ENCODE measurements at regions not wholly inside any gene's neighbourhood (a gene's known extent, or its start where the extent isn't known, plus 50 kb on each side); places are given as distances from the start of the nearest gene placed in this dataset.
"Not testable (repeated sequence)": the region's sequence is repeated elsewhere in the genome, so short reads cannot be mapped to it uniquely, and the experiment has no call there.

DNA sequence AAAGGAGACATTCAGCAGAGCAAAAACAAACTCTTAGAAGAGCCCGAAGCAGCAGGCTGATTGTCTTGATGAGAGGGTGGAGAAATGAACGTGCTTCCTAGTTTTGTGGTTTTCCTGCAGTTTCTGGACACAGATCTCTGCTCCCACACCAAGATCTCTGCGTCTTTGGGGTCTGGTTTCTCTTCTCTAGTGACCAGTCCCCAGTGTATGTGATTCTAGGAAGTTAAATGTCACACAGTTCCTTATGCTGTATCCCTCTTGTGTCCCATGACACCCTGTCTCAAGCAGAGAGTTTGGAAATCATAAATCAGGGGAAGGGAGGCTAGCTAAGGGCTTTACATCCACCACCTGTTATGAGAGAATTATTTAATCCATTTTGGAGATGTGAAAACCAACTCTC, 55.4 kb upstream of the KLF14 start:
- no peak for DNase-seq (ENCODE audit: low spot score)

DNA sequence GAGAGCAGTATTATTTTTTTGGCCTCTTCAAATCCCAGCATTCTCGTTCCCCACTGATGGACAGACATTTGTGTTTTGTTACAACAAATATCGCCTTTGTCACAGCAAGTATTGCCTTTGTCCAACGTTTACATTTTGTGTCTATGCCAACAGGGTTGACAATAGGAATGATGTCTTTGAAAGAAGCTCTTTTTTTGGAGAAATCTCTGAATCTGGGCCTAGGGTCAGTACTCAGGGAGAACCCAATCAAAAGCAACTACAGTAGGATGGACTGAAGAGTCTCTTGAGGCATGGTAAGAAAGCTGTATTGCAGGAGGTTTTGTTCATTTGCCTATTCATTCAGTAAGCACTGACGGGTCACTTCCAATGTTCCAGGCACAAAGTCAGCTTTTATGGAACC, 57.7 kb upstream of the KLF14 start:
- DNase-seq (ENCODE audit: low spot score): no peak

DNA sequence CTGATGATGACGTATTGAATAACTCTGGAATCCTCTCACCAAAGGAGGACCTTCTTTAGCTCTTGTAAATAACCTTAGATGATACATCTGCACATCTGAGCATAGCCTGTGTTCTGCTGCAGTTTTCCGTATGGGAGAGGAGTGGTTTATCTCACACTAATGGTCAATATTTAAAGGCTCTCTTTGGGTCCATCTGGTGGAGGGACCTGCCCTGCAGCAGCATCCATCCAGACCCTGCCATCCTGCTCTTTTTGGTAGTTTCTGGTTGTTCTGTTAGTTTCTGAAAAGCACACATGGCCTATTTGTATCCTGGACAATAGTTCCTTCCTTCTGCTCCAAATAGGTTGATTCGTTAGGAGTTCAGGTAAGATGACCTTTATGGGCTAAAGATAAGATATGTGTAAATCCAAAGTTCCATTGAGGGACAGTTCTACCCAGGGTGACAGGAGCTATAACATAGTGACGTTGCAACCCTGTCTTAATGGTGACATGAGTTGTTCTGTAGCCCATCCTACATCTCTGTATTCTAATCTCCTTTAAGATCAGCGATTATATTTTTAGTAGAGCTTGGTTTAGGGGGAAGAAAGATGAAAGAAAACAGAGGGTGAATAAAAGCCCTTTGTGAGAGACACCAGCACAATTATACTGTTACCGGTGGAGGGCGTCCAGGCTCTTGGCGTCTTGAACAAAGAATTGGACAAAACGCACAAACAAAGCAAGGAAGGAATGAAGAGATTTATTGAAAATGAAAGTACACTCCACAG, 60.0 kb upstream of the KLF14 start:
- peak; percentile 21 for DNase-seq (ENCODE audit: low spot score)

DNA sequence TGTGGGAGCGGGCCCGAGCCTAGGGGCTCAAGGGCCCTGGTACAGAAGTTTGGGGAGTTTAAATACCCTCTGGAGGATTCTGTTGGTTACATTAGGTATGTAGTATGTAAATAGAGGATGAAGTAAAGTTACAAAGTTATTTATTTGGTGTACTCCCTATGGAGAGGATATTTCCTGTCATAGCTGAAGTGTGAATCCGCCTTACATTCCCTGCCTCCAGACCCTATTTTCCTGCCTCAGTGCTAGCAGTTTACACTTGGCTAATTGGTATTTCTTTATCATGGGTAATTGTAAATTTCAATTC, 60.6 kb upstream of the KLF14 start:
- DNase-seq (ENCODE audit: low spot score): no peak

DNA sequence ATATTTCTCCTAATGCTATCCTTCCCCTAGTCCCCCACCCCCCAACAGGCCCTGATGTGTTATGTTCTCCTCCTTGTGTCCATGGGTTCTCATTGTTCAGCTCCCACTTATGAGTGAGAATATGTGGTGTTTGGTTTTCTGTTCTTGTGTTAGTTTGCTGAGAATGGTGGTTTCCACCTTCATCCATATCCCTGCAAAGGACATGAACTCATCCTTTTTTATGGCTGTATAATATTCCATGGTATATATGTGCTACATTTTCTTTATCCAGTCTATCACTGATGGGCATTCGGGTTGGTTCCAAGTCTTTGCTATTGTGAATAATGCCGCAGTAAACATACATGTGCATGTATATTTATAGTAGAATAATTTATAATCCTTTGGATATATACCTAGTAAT, 62.4 kb upstream of the KLF14 start:
- not testable (repeated sequence) for DNase-seq (ENCODE audit: low spot score)

DNA sequence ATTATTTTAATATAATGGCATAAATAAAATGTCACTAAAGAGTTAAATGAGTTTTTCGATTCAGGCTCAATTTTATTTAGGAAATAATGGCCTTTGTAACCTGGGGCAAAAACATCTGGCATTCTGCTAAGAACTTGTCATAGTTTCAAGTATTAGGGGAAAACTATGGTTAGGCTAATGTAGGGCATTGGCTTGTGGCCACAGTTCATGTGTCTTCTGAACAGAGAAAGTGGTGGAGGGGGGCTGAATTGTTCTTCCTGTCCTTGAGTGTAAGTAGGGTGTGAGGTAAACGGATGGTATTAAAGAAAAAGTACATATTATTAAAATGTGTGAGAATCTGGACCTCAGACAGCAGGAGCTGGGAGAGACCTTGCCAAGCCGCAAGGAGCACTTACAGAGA, 69.1 kb upstream of the KLF14 start:
- no peak for DNase-seq (ENCODE audit: low spot score)

DNA sequence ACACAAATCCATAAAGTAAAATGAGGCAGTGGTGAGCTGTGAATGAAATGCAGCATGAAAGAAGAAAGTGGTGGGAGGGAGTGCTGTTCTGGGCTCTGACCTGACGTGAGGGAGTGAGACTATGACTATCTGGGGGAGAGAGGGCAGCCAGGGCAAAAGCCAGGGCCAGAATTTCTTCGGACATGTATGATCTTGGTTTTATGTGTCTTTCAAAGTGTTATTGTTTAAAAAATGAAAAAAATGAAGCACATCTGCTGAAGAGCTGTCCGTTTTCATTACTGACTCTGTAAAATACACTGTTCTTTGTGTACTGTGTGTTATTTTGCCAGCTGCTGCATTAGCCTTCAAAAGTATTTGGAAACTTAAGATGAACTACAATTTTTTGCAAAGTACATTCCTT, 70.2 kb upstream of the KLF14 start:
- DNase-seq (ENCODE audit: low spot score): no peak

DNA sequence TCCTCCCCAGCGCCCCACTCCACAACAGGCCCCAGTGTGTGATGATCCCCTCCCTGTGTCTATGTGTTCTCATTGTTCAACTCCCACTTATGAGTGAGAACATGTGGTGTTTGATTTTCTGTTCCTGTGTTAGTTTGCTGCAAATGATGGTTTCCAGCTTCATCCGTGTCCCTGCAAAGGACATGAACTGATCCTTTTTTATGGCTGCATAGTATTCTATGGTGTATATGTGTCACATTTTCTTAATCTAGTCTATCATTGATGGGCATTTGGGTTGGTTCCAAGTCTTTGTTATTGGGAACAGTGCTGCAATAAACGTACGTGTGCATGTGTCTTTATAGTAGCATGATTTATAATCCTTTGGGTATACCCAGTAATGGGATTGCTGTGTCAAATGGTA, 78.8 kb upstream of the KLF14 start:
- DNase-seq (ENCODE audit: low spot score): not testable (repeated sequence)

DNA sequence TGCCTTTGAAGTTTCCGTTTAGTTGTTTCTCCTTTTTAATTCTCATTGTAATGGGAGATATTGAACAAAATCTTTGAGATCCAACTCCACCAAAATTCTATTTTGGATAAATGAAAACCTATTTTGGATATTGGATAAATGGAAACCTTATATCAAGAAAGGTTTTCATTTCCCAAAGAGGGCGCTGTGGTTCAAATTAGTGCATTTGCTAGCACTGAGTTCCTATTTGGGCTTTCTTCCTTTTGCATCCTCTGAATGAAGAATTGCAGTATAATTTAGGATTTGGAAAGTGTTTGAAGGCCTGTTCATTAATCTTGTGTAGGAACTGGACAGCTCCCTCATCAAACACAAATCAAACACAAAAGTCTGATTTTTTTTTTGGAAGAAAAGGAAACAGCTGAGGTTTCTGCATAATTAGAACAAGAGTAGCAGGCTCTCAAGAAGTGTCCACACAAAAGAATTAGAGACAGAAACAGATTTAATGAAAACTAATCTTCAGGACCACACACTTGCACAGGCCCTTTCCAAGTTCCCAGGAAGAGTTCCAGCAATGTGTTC, 80.8 kb upstream of the KLF14 start:
- peak; percentile 29 for DNase-seq (ENCODE audit: low spot score)

DNA sequence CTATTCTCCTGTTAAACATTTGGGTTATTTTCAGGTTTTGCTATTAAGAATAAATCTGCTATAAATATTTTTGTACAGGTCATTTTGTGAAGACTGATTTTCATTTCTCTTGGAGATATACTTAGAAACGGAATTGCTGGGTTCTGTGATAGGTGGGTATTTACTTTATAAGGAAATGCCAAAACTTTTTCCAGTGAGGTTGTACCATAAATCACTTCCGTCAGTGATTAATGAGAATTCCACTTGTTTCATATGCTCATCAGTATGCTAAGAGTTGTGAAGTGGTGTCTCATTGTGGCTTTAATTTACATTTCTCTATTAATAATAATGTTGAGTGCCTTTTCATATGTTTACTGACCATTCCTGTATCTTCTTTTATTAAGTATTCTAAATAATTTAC, 84.0 kb upstream of the KLF14 start:
- no peak for DNase-seq (ENCODE audit: low spot score)

DNA sequence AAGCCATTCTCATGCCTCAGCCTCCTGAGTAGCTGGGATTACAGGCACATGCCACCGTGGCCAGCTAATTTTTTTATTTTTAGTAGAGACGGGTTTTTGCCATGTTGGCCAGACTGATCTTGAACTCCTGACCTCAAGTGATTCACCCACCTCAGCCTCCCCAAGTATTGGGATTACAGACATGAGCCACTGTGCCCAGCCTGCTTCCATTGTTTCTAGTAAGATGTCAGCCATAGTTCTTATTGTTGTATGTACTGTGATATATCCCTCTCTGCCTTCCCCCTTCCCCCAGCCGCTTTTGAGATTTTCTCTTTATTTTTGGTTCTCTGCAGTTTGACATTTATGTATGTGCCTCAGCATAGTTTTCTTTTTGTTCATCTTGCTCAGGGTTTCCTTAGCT, 87.9 kb upstream of the KLF14 start:
- DNase-seq (ENCODE audit: low spot score): no peak

DNA sequence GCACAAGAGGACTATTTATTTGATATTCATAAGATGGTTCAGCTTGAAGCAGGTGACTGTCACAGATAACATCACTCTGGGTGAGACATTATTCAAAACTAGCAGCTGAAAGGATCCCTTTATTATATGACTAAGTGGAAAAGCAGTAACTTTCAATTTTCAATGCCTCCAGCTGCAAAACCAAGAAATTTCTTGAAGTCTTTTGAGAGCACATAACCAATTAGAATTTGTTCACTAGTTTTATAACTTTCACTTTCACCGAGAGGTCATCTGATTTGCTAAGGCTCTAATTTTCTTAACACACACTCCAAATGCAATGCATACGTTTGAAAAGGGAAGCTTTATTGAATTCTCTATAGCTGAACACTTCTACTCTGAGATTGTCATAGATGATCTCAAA, 88.6 kb upstream of the KLF14 start:
- DNase-seq (ENCODE audit: low spot score): no peak

DNA sequence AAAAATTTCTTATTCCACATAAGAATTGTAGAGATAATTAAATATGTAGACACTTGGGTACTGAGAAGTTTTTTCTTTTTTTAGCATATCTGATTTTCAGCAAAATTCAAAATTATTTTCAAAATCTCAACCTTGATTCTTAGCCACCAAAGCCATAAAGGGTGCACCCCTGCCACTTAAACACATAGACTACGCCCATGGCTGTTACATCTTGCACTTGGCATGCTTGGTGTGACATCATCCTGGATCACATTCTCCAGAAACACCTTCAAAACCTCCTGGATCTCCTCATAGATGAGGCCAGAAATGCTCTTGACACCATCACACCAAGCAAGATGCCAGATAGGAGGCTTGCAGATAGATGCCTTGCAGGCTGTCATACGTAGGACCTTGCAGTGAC, 89.1 kb upstream of the KLF14 start:
- no peak for DNase-seq (ENCODE audit: low spot score)

DNA sequence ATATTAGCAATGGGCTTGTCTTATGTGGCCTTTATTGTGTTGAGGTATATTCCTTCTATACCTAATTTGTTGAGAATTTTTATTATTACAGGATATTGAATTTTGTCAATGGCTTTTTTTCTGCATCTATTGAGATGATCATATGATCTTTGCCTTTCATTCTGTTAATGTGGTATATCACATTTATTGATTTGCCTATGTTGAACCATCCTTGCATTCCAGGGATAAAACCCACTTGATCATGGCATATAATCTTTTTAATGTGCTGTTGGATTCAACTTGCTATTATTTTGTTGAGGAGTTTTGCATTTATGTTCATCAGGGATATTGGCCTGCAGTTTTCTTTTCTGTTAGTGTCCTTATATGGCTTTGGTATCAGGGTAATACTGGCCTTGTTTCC, 91.8 kb upstream of the KLF14 start:
- DNase-seq (ENCODE audit: low spot score): no peak

DNA sequence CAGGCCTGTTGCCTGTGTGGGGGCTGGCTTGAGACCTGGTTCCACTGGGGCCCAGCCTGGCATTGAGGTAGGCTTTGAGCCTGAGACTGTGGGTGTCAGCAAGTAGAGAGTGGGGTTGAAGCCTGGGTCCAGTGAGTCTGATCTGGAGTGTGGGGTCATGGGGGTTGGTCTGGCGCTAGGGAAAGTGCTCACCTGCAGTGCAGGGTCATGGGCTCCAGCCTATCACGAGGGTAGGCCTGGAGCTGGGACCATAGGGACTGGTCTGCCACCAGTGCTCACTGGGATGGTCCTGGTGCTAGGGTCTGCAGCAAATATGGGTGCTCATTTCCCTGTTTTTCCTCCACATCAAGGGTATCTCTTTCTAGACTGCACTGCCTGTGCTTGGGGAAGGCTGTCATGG, 95.4 kb upstream of the KLF14 start:
- DNase-seq (ENCODE audit: low spot score): no peak

DNA sequence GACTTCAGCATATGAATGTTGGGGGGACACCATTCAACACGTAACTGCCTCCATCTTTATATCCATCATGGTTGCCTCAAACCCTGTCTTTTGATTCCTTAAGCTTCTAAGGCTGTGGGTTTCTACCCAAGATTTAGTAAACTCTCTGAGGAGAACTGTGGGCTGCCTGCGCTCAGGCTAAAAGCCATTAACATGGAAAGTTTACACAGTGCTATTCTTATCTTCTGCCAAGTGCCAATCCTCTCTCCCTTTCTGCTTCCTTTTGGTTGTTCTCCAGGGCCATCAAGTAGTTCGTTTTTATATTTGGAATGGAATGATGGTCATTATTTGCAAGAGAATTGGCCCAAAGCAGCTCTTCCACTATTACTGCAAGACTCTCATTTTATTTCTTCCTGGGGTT, 97.3 kb upstream of the KLF14 start:
- DNase-seq (ENCODE audit: low spot score): no peak

DNA sequence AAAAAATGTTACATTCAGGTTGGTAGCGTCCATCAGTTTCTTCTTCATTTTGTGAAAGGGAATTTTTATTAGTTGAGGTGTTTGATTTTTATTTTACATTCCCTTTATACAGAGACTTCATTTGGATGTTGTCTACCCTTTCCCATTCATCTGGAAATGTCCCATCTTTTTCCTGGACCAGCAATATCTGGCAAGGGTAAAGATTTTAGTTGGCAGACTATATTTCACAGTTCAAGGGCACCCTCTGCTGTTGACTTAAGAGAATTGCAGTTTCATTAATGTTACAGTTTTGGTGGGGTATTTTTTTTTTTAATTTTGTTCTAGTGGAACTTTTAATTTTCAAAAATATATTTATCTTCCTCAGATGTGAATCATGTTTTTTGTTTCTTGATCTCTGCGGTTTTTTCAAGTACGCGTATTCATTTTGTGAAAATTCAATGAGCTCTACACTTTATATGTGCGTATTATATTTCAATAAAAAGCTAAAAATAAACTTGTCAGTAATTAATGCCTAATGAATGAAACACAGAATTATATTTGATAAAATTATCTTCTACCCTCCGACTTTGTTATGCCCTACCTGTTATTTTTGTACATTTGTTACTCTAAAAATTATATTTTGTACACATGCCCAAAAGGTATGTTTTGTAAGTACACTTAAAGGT, 97.9 kb upstream of the KLF14 start:
- DNase-seq (ENCODE audit: low spot score): peak; percentile 62

DNA sequence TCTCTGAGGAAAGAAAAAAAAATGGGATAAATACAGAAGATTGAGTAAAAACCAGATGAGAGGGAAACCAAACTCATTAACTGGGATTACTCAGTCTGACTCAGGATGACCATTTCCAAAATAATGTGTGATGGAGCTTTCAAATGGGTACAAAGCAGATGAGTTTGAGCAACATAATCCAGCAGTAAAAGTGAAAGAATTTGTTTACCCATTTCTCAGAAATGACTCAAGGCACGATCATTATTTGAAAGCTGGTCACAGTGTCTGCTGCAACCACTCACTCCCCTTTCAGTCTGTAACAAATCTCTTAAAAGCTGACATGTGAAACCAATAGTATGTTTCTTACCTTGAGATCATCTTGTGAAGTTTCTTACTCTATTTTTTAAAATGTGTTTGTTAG, 104.7 kb upstream of the KLF14 start:
- DNase-seq (ENCODE audit: low spot score): no peak

DNA sequence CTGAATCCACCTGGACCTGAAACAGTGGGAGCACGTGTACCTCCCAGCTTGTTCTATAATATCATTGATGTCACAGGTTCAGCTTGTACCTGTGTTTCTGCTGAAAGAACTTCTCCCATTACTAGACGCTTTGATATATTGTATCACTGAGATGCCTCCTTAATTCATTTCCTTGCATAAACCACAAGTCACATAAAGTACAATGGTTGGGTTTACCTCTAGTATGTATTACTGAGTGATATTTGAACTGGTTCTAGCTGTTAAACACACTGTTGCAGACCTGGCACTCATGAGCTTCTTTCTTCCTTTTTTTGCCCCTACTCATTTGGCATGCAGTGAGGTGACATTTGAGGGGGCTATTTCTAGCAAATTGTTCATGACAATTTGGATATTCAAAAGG, 106.6 kb upstream of the KLF14 start:
- no peak for DNase-seq (ENCODE audit: low spot score)

DNA sequence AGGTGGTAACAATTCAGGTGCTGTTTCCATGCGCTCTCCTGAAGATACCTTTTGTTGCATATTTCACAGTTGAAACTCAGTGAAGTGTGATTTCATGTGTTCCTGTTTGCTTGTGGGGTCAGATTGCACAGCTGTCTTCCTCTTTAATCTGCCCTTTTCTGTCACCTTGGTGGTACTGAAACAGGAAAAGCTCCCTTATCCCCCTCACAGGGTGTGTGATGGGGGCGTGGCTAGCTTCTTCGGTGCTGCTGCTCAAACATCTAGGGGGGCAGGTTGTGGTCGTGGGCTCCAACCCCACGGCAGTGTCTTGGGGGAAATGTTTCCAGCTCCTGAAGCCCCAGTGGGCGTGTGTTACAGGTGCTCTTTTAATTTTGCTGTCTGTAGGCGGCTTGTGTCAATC, 107.4 kb upstream of the KLF14 start:
- no peak for DNase-seq (ENCODE audit: low spot score)

DNA sequence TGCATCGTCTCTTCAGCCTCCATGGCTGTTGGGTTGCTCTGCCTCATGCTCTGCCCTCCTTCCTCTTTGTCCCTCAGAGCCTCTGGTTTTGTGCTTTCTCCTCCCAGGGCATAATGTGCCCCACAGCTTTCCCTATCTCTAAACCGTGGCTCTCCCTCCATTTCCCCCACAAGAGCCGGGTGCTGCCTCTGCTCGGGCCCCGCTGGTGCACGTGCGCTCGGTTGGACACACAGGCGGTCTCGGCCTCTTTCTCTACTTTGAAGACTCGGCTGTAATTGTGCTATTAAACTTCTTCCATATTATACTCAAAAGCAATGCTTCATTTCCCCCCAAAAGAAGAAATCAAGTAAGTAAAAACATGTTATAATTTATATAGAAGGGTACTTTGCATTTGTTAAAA, 109.7 kb upstream of the KLF14 start:
- DNase-seq (ENCODE audit: low spot score): no peak

DNA sequence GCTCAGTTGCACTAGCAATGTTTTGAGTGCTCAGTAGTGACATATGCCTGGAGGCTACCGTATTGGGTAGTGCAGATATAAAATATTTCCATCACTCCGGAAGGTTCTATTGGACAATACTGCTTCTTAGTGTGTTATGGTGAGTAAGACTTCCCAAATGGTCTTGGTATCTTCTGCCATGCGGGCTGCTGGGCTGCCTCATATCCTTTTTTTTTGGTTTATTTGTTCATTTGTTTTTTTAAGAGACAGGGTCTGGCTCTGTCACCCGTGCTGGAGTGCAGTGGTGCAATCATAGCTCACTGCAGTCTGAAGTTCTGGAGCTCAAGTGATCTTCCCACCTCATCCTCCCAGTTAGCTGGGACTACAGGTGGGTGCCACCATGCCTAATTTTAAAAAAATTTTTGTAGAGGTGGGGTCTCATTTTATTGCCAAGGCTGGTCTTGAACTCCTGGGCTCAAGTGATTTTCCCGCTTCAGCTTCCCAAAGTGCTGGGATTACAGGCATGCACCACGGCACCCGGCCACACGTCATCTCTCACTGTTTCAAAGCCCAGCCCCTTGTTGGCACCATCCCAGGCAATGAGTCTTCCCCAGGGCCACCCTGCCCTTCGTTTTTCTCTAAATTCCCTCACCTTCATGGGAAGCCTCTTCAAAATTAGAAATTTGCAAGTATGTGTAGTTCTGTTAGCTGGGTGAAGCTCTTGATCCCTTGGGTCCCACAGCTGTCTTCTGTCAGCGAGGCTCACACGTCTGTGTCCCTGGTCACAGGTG, 111.0 kb upstream of the KLF14 start:
- no peak for DNase-seq (ENCODE audit: low spot score)

DNA sequence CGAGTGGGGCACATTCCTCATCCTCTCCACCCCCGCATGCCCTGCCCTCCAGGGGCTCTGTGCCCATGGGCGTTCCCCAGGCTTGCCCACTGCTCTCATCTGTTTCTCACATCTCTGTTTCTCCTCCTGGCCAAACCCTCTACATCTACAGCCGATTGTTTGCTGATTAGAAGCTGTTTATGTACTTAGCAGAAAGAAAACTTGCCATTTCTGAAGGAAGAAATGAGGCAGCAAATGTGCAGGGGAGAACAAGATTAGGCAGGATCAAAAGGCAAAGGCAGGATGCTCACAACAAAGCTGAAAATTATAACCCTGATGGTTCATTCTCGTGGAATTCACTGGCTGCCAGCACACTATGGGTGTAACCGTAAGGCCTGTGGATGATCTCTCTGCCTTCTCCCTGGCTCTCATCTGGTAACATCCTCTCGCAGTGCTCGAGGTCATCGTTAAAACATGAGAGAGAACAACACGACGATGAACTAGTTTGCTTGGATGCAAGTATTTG, 111.6 kb upstream of the KLF14 start:
- no peak for DNase-seq (ENCODE audit: low spot score)
